Myocyte (in vitro differentiated cells): ENCODE measurements at regions not wholly inside any gene's neighbourhood (a gene's known extent, or its start where the extent isn't known, plus 50 kb on each side); places are given as distances from the start of the nearest gene placed in this dataset.
"Not testable (repeated sequence)": the region's sequence is repeated elsewhere in the genome, so short reads cannot be mapped to it uniquely, and the experiment has no call there.

Experiments
- DNase-seq: peaks from one replicate; pipeline ENCODE4 v3.0.0-alpha.2; 2012; ENCODE audit warnings: low read depth

DNA sequence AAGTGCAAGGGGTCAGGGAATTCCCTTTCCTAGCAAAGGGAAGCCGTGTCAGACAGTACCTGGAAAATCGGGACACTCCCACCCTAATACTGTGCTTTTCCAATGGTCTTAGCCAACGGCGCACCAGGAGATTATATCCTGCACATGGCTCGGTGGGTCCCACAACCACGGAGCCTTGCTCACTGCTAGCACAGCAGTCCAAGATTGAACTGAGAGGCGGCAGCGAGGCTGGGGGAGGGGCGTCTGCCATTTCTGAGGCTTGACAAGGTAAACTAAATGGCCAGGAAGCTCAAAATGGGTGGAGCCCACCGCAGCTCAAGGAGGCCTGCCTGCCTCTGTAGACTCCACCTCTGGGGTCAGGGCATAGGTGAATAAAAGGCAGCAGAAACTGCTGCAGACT lies 76.5 kb upstream of the LINC00632 start:
- not testable (repeated sequence) for DNase-seq

DNA sequence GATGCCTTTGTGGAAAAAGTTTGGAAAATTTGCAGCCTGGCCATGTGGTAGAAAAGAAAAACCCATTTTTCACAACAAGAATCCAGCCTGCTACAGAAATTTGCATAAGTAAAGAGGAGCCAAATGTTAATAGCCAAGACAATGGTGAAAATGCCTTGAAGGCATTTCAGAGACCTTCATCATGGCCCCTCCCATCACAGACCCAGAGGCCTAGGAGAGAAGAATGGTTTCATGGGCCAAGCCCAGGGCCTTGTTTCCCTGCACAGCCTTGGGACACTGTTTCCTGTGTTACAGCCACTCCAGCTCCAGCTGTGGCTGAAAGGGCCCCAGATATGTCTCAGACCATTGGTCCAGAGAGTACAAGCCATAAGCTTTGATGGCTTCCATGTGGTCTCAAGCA lies 101.4 kb upstream of the LINC00632 start:
- no peak for DNase-seq

DNA sequence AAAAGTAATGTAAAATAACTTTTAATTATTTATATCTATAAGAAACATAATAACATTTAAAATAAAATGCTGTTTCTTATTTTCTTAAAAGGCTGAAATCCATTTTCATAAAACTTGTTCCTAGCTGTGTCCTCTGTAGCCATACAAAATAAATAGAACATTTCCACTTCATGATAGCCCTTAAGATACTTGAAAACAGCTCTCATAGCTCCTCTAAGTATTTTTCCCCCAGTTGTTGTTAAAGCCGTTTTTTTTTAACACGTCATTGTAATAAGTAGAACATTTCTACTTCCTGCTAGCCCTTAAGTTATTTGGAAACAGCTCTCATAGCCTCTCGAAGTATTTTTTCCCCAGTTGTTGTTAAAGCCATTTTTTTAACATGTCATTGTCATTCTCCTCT lies 97.3 kb upstream of the SOX3 start:
- no peak for DNase-seq

DNA sequence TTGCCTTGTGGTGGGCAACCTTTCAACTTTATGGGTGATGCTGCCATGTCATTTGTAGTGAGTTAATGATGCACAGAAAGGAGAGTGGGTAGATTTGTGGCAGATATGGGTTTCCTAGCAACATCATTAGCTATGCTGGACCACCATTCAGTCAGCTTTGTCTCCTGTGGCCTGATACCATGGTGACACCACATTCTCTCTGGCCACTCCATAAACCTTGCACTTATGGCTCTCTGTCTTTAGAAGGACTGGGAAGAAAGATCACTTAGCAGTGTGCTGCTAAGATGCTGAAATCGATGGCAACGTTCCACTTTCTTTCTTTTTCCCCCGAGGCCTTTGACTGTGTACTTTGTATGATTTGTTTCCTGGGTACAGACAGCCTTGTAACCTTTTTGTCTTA lies 95.0 kb upstream of the SOX3 start:
- no peak for DNase-seq

DNA sequence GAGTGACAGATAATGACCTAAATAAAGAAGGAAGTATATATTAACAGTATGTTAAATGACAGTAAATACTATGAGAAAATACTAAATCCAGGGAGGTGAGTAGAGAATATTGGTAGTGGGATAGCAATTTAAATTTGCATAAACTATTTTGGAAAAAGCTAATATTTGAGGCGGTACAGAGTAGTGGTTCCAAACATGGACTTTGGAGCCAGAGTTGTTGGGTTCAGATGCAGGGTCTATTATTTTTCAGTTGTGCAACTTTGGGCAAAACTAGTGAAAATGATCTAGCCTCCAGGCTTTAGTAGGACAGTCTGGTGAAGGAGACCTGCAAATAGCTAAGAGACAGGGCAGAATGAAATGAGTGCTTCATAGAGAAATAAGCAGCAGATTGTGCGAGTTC lies 84.8 kb upstream of the SOX3 start:
- DNase-seq: no peak

DNA sequence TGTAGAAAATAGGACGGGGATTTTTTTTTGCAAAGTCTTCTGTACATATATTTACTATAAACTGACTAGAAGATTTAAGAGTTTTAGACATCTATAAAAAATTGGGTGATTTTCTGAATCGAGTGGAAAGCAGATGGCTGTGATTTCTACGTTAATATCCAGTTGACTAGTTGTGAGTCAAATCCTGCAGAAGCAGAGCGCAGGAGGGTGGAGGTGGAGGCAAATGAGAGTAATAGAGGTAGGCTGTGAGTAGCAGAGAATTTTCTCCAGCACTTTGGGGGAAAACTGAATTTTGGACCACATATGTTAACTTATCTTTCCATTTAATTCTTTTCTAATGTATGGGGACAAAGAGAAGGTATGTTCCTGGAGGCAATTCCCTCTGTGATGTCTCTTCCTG lies 82.1 kb upstream of the SOX3 start:
- DNase-seq: no peak

DNA sequence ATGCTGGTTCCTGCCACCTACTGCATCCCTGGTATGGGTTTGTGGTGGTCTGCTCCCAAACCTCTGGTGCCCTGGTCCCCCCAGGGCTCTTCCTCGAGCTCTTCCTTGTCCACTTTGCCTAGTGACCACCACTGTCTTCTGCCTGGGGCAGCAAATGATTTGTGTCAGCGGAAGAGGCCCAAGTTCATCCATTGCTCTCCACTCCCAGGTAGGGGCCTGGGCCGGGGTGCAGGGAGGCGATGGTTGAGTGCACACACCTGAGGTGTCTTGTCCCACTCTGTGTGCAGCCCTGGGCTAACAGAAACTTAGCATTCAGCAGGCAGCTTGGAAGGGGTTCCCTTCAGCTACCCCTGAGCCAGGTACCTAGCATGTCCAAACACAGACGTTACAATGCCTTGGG lies 75.6 kb upstream of the SOX3 start:
- DNase-seq: no peak

DNA sequence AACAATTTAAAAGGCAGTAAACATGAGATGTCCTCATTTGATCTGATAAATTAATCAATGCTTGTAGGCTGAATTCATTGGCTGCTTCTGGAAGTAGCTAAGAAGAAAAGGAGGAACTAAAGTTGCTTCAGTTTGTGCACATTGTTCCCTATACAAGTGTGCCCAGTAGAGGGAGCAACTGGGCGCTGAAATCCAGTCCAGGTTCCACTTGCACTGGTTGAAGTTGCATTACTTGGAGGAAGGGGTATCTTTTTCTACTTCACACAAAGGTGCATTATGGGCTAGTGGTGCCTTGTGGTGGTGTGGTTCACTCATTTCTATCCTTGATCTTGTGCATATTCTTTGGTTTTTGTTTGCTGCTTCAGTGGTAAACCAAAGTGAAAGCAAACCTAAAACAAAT lies 67.9 kb upstream of the SOX3 start:
- peak; percentile 30 for DNase-seq

DNA sequence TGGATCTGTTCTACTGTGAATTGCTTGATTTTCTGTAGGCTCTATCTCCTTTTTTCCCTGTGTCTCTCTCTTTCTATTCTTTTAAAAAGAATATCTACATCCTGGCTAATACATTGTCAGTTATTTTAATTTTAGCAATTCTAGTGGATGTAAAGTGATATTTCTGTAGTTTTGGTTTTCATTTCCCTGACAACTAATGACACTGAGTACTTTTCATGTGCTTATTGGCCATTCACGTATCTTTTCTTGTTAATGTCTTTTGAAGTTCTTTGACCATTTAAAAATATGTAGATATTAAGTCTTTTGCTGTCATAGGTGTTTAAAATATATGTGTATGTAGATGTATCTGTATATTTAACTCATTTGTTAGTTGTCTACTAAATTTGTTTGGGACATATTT lies 59.0 kb upstream of the SOX3 start:
- DNase-seq: no peak
